ENCODE measurements at regions not wholly inside any gene's neighbourhood (a gene's known extent, or its start where the extent isn't known, plus 50 kb on each side); places are given as distances from the start of the nearest gene placed in this dataset.

DNA sequence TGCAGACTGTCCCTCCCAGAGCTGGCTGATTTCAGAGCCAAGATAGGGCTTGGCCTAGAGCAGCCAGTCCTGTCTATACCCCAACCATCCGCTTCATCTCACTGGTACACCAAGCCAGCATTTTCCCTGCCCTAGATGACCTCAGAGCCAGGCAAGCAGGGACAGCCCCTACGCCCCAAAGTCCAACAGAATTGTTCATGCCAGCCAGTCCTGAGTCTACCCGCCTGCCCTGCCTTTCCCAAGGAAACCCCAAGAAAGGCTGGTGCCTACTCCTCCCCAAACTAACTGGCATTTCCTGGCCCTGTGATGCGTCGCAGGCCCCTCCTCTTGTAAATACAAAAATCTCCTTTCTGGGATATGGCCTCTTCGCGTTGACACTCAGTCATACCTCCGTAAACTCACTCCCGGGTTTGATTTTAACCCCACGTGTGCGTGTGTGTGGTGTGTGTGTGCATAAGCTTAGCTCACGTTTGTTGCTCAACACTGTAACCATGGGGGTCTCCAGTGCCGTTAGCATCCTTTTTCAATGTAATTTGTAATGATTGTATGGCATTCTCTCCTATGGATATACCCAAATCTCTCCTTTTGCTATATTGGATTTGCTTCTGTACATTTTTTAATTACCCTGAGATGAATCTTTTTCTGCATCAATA is 75.3 kb downstream of the SIK1 start:
- Histone ChIP-seq H3K27ac (no peak overlapping the region), H3K36me3 (no peaks in the 10 kb centered on the region), H3K27me3 (no peaks in the 10 kb centered on the region), H3K4me1 (no peaks in the 10 kb centered on the region), H3K4me3 (no peak overlapping the region), H3K9me3 (no peaks in the 10 kb centered on the region)
- DNase-seq (no peak), ATAC-seq (no peak)
- intact Hi-C loops (cut with DNase I; ENCODE audit: low total_unique reads) (no loop called here), in situ Hi-C loops (cut with MboI; ENCODE audit: low sequenced_read_pairs in 4 of 4) (no loop called here)
- TF ChIP-seq, protein P1, sequence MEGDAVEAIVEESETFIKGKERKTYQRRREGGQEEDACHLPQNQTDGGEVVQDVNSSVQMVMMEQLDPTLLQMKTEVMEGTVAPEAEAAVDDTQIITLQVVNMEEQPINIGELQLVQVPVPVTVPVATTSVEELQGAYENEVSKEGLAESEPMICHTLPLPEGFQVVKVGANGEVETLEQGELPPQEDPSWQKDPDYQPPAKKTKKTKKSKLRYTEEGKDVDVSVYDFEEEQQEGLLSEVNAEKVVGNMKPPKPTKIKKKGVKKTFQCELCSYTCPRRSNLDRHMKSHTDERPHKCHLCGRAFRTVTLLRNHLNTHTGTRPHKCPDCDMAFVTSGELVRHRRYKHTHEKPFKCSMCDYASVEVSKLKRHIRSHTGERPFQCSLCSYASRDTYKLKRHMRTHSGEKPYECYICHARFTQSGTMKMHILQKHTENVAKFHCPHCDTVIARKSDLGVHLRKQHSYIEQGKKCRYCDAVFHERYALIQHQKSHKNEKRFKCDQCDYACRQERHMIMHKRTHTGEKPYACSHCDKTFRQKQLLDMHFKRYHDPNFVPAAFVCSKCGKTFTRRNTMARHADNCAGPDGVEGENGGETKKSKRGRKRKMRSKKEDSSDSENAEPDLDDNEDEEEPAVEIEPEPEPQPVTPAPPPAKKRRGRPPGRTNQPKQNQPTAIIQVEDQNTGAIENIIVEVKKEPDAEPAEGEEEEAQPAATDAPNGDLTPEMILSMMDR (IDR thresholded peaks at IDR 0.05 in 4 of 5, conservative IDR thresholded peaks at IDR 0.05 in 1 of 5): no peak
- no peak for TF ChIP-seq POLR2A (IDR thresholded peaks at IDR 0.05)

- ATAC-seq: no peak
- Histone ChIP-seq H3K4me3 (no peak overlapping the region), H3K27me3 (no peaks in the 10 kb centered on the region), H3K9me3 (no peaks in the 10 kb centered on the region), H3K36me3 (no peaks in the 10 kb centered on the region), H3K4me1 (no peaks in the 10 kb centered on the region), H3K27ac (peak overlapping the region in 1 of 4 donors; percentile 63)
- DNase-seq: no peak
- TF ChIP-seq, protein P1 (IDR thresholded peaks at IDR 0.05 in 4 of 5, conservative IDR thresholded peaks at IDR 0.05 in 1 of 5): no peak
- TF ChIP-seq POLR2A (IDR thresholded peaks at IDR 0.05): no peak
- intact Hi-C loops (cut with DNase I; ENCODE audit: low total_unique reads): no loop called here
- in situ Hi-C loops (cut with MboI; ENCODE audit: low sequenced_read_pairs in 4 of 4): no loop called here
Measured at GRCh38 chr21:43349644-43350043, 77.3 kb downstream of the SIK1 start.

- Histone ChIP-seq H3K27ac (peak overlapping the region; percentile 24 to 71 (median 66)), H3K4me3 (no peak overlapping the region), H3K27me3 (no peaks in the 10 kb centered on the region), H3K36me3 (no peaks in the 10 kb centered on the region), H3K4me1 (no peaks in the 10 kb centered on the region), H3K9me3 (no peaks in the 10 kb centered on the region)
- TF ChIP-seq, protein P1 (IDR thresholded peaks at IDR 0.05 in 4 of 5, conservative IDR thresholded peaks at IDR 0.05 in 1 of 5): no peak
- peak in 1 of 2 donors; percentile 13 for TF ChIP-seq POLR2A (IDR thresholded peaks at IDR 0.05)
- intact Hi-C loops (cut with DNase I; ENCODE audit: low total_unique reads) (no loop called here), in situ Hi-C loops (cut with MboI; ENCODE audit: low sequenced_read_pairs in 4 of 4) (no loop called here)
- peak; percentile 53 to 59 for ATAC-seq
- no peak for DNase-seq
Measured at GRCh38 chr21:43348801-43349261, 78.1 kb downstream of the SIK1 start.

DNA sequence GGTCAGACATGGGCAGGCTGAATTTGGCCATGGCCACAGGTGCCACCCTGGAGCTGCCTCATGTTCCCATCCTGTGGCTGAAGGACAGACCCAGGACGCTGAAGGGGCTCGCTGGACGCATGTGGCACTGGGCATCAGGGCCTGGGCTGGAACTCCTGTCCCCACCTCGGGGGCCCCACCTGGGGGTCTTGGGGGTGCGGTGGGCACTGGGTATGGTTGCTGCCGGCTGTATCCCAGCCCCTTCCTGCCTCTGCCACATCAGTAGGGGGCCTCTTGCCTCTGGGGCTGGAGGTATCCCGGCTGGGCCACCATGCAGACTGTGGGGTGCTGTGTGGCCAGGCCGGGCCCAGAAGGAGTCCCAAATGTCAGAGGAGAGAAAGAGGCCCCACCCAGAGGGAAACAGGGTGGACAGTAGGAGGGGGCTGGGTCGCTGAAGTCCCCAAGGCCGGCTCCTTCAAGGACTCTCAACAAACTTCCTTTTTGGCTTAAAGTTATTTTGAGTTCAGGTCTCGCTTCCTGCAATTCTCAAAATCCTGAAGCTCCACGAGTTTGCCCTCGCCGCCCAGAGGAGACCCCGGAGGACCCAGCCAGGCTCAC is 78.7 kb downstream of the SIK1 start:
- Histone ChIP-seq H3K9me3 (no peaks in the 10 kb centered on the region), H3K27me3 (no peaks in the 10 kb centered on the region), H3K36me3 (no peaks in the 10 kb centered on the region), H3K4me1 (no peaks in the 10 kb centered on the region), H3K4me3 (no peak overlapping the region), H3K27ac (peak overlapping the region; percentile 24 to 71 (median 66))
- TF ChIP-seq, protein P1 (IDR thresholded peaks at IDR 0.05 in 4 of 5, conservative IDR thresholded peaks at IDR 0.05 in 1 of 5): no peak
- TF ChIP-seq POLR2A (IDR thresholded peaks at IDR 0.05): no peak
- intact Hi-C loops (cut with DNase I; ENCODE audit: low total_unique reads): no loop called here
- DNase-seq (no peak), ATAC-seq (no peak)
- in situ Hi-C loops (cut with MboI; ENCODE audit: low sequenced_read_pairs in 4 of 4): no loop called here

Measured in gastrocnemius medialis (tissue), 4 donors.